Parathyroid adenoma (tissue), 2 donors: ENCODE measurements at regions not wholly inside any gene's neighbourhood (a gene's known extent, or its start where the extent isn't known, plus 50 kb on each side); places are given as distances from the start of the nearest gene placed in this dataset.
"Not testable (repeated sequence)": the region's sequence is repeated elsewhere in the genome, so short reads cannot be mapped to it uniquely, and the experiment has no call there.

Experiments
- H2AFZ ChIP-seq: fragments of 300-600 bp; sonication (generic); one replicate; pipeline ENCODE4 v1.7.0; 2017; ENCODE audit warnings: antibody characterized with exemption, mild to moderate bottlenecking
- H3K27ac ChIP-seq: fragments of 300-600 bp; sonication (generic); one replicate; pipeline ENCODE4 v1.7.0; 2017
- H3K27me3 ChIP-seq: fragments of 300-600 bp; sonication (generic); one replicate; pipeline ENCODE4 v1.7.0; 2017; ENCODE audit warnings: low read length; ENCODE audit not compliant: control insufficient read depth, insufficient read depth
- H3K36me3 ChIP-seq: fragments of 300-600 bp; sonication (generic); one replicate; pipeline ENCODE4 v1.7.0; 2017; ENCODE audit warnings: low read length; ENCODE audit not compliant: control insufficient read depth, insufficient read depth
- H3K4me1 ChIP-seq: fragments of 300-600 bp; sonication (generic); one replicate; pipeline ENCODE4 v1.7.0; 2017; ENCODE audit warnings: control low read depth
- H3K4me2 ChIP-seq: fragments of 300-600 bp; sonication (generic); one replicate; pipeline ENCODE4 v1.7.0; 2017; ENCODE audit warnings: low read length
- H3K4me3 ChIP-seq: fragments of 300-600 bp; sonication (generic); one replicate; pipeline ENCODE4 v1.7.0; 2017; ENCODE audit warnings: low read depth, low read length
- H3K79me2 ChIP-seq: fragments of 300-600 bp; sonication (generic); one replicate; pipeline ENCODE4 v1.7.0; 2017; ENCODE audit warnings: control low read depth
- H3K9ac ChIP-seq: fragments of 300-600 bp; sonication (generic); one replicate; pipeline ENCODE4 v1.7.0; 2017; ENCODE audit warnings: mild to moderate bottlenecking
- H3K9me3 ChIP-seq: fragments of 300-600 bp; sonication (generic); one replicate; pipeline ENCODE4 v1.7.0; 2017; ENCODE audit warnings: low read length; ENCODE audit not compliant: control insufficient read depth
- CTCF ChIP-seq: fragments of 300-600 bp; sonication (generic); IDR thresholded peaks from one replicate; pipeline ENCODE4 v1.7.0; 2017; ENCODE audit warnings: antibody characterized with exemption, mild to moderate bottlenecking
- donor health status: primary hyperparathyroidism.

- Histone ChIP-seq H3K9ac (no peak overlapping the region), H3K27me3 (no peaks in the 10 kb centered on the region), H2AFZ (no peak overlapping the region), H3K9me3 (no peaks in the 10 kb centered on the region), H3K27ac (no peak overlapping the region), H3K4me3 (no peak overlapping the region), H3K36me3 (no peaks in the 10 kb centered on the region), H3K79me2 (no peaks in the 10 kb centered on the region), H3K4me2 (no peak overlapping the region), H3K4me1 (no peaks in the 10 kb centered on the region)
- no peak for TF ChIP-seq CTCF
Observed at GRCh38 chr1:55300975-55301374, 85.8 kb upstream of the USP24 start.

GRCh38 chr1:55298167-55298894 is 83.2 kb upstream of the USP24 start:
- no peak for TF ChIP-seq CTCF
- no peak overlapping the region for H3K9ac ChIP-seq

GRCh38 chr1:55296247-55296646 is 81.1 kb upstream of the USP24 start:
- not testable (repeated sequence) for H3K4me1 ChIP-seq, H3K4me2 ChIP-seq

More at GRCh38 chr1:55298167-55298894, 83.2 kb upstream of the USP24 start:
- H3K27me3 ChIP-seq, result no peaks in the 10 kb centered on the region
- no peak overlapping the region for H3K4me3 ChIP-seq
- no peak overlapping the region for H3K4me2 ChIP-seq
- no peak overlapping the region for H2AFZ ChIP-seq
- H3K4me1 ChIP-seq, result no peaks in the 10 kb centered on the region
- H3K9me3 ChIP-seq, result no peaks in the 10 kb centered on the region
- no peaks in the 10 kb centered on the region for H3K36me3 ChIP-seq
- no peak overlapping the region for H3K27ac ChIP-seq
- no peaks in the 10 kb centered on the region for H3K79me2 ChIP-seq

GRCh38 chr1:55289614-55290013 is 74.5 kb upstream of the USP24 start:
- TF ChIP-seq CTCF, result no peak
- H3K9ac ChIP-seq, result no peak overlapping the region
- H3K4me3 ChIP-seq, result no peak overlapping the region
- no peak overlapping the region for H2AFZ ChIP-seq
- no peaks in the 10 kb centered on the region for H3K4me1 ChIP-seq
- H3K9me3 ChIP-seq, result no peaks in the 10 kb centered on the region
- H3K27me3 ChIP-seq, result no peaks in the 10 kb centered on the region
- H3K79me2 ChIP-seq, result no peaks in the 10 kb centered on the region
- H3K27ac ChIP-seq, result no peak overlapping the region
- H3K4me2 ChIP-seq, result no peak overlapping the region
- no peaks in the 10 kb centered on the region for H3K36me3 ChIP-seq

More at GRCh38 chr1:55296247-55296646, 81.1 kb upstream of the USP24 start:
- H3K27ac ChIP-seq, H3K9me3 ChIP-seq, H2AFZ ChIP-seq, H3K79me2 ChIP-seq, H3K9ac ChIP-seq, H3K4me3 ChIP-seq, H3K36me3 ChIP-seq, H3K27me3 ChIP-seq: not testable (repeated sequence)

GRCh38 chr1:55289042-55289441 is 73.9 kb upstream of the USP24 start:
- Histone ChIP-seq H3K27ac (no peak overlapping the region), H3K4me2 (no peak overlapping the region), H3K4me3 (no peak overlapping the region), H2AFZ (no peak overlapping the region), H3K4me1 (no peaks in the 10 kb centered on the region), H3K9me3 (no peaks in the 10 kb centered on the region), H3K27me3 (no peaks in the 10 kb centered on the region), H3K36me3 (no peaks in the 10 kb centered on the region), H3K9ac (no peak overlapping the region), H3K79me2 (no peaks in the 10 kb centered on the region)
- TF ChIP-seq CTCF, result no peak
